Urothelium cell line (cell line): ENCODE measurements at regions not wholly inside any gene's neighbourhood (a gene's known extent, or its start where the extent isn't known, plus 50 kb on each side); places are given as distances from the start of the nearest gene placed in this dataset.
"Not testable (repeated sequence)": the region's sequence is repeated elsewhere in the genome, so short reads cannot be mapped to it uniquely, and the experiment has no call there.

Experiments
- DNase-seq: peaks from one replicate; pipeline ENCODE4 v3.0.0; 2011; ENCODE audit warnings: low spot score, mixed read lengths
- FAIRE-seq: peaks from 2 replicates; lab custom pipeline; 2011; peaks lifted over from hg19 to GRCh38; lab: Jason Lieb, UNC

GRCh38 chr7:66413379-66414114 is 208.4 kb downstream of the TPST1 start:
- FAIRE-seq (no peak), DNase-seq (no peak)

- no peak for DNase-seq
- no peak for FAIRE-seq
Observed at GRCh38 chr7:66415659-66416265, 210.6 kb downstream of the TPST1 start.

GRCh38 chr7:66418537-66418936 is 210.1 kb upstream of the KCTD7 start:
- FAIRE-seq, result no peak
- no peak for DNase-seq

GRCh38 chr7:66419210-66419609 is 209.5 kb upstream of the KCTD7 start:
- no peak for FAIRE-seq
- DNase-seq, result no peak

- DNase-seq, result no peak
- no peak for FAIRE-seq
Observed at GRCh38 chr7:66421830-66422475, 206.7 kb upstream of the KCTD7 start.

GRCh38 chr7:66423729-66424128 is 205.0 kb upstream of the KCTD7 start:
- no peak for FAIRE-seq
- no peak for DNase-seq

- no peak for DNase-seq
Observed at GRCh38 chr7:66426332-66426731, 202.3 kb upstream of the KCTD7 start.

GRCh38 chr7:66426996-66427395 is 201.7 kb upstream of the KCTD7 start:
- no peak for DNase-seq
- FAIRE-seq, result no peak

More at GRCh38 chr7:66426332-66426731, 202.3 kb upstream of the KCTD7 start:
- FAIRE-seq, result no peak

GRCh38 chr7:66427956-66428355 is 200.7 kb upstream of the KCTD7 start:
- DNase-seq (no peak), FAIRE-seq (no peak)

GRCh38 chr7:66429498-66430163 is 199.1 kb upstream of the KCTD7 start:
- DNase-seq, result no peak
- no peak for FAIRE-seq

- DNase-seq (no peak), FAIRE-seq (no peak)
Observed at GRCh38 chr7:66430164-66430545, 198.5 kb upstream of the KCTD7 start.

GRCh38 chr7:66438703-66439405 is 189.8 kb upstream of the KCTD7 start:
- not testable (repeated sequence) for FAIRE-seq

GRCh38 chr7:66442385-66442784 is 186.3 kb upstream of the KCTD7 start:
- no peak for DNase-seq
- FAIRE-seq, result no peak

More at GRCh38 chr7:66438703-66439405, 189.8 kb upstream of the KCTD7 start:
- DNase-seq, result not testable (repeated sequence)

- FAIRE-seq (no peak), DNase-seq (no peak)
Observed at GRCh38 chr7:66443946-66444345, 184.7 kb upstream of the KCTD7 start.

GRCh38 chr7:66447007-66447406 is 181.7 kb upstream of the KCTD7 start:
- FAIRE-seq, DNase-seq: not testable (repeated sequence)

- DNase-seq, FAIRE-seq: not testable (repeated sequence)
Observed at GRCh38 chr7:66450814-66451213, 177.9 kb upstream of the KCTD7 start.

GRCh38 chr7:66451713-66452112 is 177.0 kb upstream of the KCTD7 start:
- DNase-seq, FAIRE-seq: not testable (repeated sequence)

- FAIRE-seq (no peak), DNase-seq (no peak)
Observed at GRCh38 chr7:66452165-66452564, 176.5 kb upstream of the KCTD7 start.

- FAIRE-seq (no peak), DNase-seq (no peak)
Observed at GRCh38 chr7:66453340-66453739, 175.3 kb upstream of the KCTD7 start.

- no peak for FAIRE-seq
- no peak for DNase-seq
Observed at GRCh38 chr7:66454600-66455225, 174.0 kb upstream of the KCTD7 start.
